ENCODE measurements at regions not wholly inside any gene's neighbourhood (a gene's known extent, or its start where the extent isn't known, plus 50 kb on each side); places are given as distances from the start of the nearest gene placed in this dataset.
A peak's percentile ranks its signal among the peaks of the same experiment; 100 is the strongest.

- no peak for DNase-seq
These were observed 82.0 kb downstream of the FOXL3 start for GRCh38 chr7:371779-372545.

DNA sequence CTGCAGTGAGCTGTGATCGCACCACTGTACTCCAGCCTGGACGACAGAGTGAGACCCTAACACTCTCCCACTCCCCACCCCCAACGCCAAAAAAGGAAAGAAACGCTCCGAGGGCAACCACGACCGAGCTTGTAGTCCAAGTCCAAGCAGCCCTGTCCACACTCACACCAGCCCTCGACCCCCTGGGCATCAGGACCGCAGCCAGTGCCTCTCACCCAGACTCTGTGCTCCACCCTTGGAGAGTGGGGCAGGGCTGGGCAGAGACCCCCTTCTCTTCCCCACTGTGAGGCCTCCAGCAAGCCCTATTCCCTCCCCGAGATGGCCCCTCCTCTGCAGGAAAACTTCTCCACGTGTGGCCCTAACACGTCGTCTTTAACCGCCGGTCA is 82.6 kb downstream of the FOXL3 start:
- no peak for DNase-seq

- no peak for DNase-seq
These were observed 83.2 kb downstream of the FOXL3 start for GRCh38 chr7:372932-373791.

- no peak for DNase-seq
These were observed 84.1 kb downstream of the FOXL3 start for GRCh38 chr7:373818-374705.

DNA sequence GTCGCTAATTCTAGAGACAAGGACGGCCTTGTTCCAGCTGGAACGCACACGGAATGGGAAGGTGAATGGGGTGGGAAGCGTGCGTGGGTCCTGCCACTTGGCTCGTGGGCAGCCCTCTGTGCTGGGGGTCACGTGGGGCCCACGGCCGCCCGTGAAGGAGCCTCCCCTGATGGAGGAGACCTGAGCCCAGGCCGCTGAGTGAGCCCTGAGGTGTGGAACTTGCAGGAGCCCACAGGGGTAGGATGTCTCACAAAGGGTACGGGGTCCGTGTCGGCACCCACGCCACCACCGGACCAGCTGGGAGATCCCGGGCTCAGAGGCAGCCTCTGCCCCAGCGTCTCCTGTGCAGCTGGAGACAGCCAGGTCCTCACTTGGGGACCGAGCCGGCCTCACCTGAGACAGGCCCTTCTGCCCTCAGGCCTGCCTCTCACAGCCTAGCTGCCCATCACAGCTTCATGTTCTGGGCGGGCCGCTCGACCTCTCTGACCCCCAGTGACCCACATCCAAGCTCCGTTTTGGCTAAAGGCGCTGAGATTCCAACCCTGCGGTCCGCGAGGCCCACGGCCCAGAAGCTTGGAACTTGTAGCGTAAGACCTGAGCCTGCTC is 84.8 kb downstream of the FOXL3 start:
- no peak for DNase-seq

- DNase-seq: no peak
These were observed 85.4 kb downstream of the FOXL3 start for GRCh38 chr7:375321-375831.

- no peak for DNase-seq
These were observed 85.9 kb downstream of the FOXL3 start for GRCh38 chr7:375901-376305.

DNA sequence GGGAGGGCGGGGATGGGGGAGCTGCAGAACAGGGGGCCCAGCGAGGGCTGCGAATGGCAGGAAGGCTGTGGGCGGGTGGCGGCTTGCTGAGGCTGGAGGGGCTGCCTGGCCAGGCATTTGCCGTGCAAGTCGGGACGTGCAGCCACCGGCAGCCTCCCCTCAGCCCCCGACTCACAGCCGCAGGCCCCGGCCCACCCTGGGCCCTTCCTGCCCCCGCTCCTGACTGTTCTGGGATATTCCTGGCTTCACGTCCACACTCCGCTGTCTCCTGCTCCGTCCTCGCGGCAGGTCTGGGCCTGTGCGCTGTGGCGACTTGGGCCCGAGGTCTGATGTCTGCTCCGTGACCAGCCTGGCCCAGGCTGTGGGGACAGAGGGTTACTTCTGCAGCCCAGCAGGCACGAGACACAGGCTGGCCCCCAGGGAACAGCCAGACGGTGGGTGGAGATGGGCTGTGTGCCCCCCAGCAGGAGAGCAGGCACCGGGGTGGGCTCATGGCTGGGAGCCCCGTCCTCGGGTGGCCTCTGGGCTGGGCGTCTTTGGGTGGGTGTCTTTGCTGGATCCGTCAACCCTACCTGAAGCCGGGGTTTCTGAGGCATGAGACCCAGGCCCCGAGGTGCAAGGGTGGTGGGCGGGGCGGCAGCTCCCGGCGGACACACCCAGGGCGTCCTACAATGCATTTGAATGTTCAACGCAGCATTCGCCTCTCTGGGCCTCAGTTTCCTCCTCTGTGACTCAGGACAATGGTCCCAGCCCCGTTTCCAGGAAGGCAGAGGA is 86.5 kb downstream of the FOXL3 start:
- no peak for DNase-seq

- DNase-seq: peak; percentile 59
These were observed 87.4 kb downstream of the FOXL3 start for GRCh38 chr7:377080-378040.

- peak; percentile 59 for DNase-seq
These were observed 88.1 kb downstream of the FOXL3 start for GRCh38 chr7:378041-378420.

DNA sequence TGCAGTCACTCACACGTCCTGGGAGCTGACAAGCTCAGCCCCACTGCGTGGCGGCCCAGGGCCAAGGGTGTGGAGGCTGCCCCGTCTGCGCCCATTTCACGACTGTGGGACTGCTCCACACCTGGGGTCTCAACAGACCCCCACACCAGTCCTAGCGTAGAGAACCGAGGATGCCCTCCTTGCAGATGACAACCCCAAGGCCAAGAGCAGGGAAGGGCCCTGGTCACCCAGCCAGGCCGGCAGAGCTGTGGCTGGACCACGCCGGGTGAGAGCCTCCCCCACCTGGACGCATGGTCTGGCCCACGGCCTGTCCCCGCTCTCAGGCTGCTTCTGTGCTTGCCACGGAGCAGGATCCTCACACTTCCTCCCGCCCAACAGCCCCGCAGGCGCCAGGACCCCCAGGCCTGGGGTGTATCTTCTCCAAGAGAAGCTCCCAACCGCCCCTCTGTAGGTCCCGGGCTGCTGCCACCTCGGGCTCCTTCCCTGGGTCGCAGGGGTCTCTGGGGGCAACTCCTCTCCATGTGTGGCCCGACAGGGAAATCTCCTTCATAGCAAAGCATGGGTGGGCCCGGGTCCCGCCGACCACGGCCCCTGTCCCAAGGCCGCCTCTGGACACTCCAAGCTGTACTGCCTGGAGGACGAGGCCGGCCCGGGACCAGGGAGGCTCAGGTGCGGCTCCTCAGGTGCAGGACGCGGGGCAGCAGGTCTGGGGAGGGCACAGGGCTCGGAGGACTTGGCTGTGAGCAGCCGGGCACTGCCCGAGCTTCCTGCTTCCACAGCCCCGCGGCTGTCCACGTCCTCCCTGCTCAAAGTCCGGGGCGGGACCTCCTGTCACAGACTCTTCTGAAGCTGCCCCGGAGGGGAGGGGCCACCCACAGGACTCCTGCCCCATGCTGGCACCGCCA is 88.8 kb downstream of the FOXL3 start:
- DNase-seq: peak; percentile 58

DNA sequence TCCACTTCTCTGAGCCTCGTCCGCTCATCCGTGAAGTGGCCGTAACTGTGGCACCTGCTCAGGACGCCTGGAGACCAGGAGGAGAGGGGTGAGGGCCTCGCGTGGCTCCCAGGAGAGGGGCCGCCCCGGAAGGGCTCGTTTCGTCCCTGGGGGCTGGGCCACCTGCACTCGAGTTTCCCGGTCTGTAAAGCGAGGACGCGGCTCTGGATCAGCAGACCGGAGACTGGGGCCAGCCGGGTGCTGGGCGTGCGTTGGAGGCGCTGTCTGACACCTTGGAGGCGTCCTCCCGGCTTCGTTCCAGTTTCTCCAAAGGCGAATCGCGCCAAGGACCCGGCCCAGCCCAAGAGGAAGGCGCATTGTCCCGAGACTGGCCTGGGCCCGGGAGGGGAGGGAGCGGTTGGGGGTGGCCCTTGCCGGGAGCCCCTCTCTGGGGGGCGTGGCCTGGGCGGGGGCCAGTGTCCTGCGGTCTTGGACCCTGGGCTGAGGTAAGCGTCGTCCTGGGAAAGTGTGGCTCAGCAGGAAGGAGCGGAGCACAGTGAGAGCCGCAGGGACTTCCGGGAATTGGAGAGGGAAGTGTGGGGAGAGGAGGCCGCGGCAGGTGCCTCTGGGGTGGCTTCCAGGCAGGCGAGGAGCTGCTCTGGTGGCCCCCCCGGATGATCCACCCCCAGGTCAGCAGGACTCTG is 89.6 kb downstream of the FOXL3 start:
- peak; percentile 64 for DNase-seq

DNA sequence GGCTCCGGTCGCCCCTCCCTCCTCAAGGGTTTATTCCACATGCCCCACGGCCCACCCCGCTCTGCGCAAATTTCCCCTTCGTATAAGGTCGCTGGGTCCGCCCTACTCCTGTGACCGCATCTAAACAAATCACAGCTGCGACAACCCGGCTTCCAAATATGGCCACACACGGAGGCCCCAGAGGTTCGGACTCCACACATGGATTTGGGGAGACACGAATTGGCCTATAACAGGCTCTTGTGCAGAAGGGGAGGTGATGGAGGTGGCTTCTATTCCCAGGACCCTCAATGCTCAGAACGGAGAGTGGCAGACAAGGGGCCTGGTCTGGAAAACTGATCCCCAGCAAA is 90.1 kb downstream of the FOXL3 start:
- no peak for DNase-seq

DNA sequence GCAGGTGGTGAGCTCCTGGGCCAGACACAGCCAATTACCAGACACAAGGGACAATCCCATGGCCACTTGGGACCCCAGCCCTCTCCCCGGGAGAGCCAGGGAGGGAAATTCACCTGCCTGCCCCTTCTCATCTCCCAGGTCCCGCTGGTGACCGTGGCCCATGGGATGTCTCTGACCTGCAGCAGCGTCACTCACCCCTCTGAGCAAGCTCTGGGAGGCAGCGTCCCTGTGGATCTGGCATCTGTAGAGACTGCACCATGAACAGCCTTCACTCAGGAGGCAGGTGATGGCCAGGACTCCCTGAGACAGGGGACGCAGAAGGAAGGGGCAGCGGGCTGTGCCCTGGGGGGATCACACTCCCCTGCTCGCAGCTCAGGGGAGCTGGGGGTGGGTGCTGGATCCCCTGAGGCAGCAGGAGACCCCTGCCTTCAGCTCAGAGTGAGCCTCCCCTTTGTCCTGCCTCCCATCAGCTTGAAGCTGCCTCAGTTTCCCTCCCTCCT is 90.8 kb downstream of the FOXL3 start:
- peak; percentile 57 for DNase-seq

DNA sequence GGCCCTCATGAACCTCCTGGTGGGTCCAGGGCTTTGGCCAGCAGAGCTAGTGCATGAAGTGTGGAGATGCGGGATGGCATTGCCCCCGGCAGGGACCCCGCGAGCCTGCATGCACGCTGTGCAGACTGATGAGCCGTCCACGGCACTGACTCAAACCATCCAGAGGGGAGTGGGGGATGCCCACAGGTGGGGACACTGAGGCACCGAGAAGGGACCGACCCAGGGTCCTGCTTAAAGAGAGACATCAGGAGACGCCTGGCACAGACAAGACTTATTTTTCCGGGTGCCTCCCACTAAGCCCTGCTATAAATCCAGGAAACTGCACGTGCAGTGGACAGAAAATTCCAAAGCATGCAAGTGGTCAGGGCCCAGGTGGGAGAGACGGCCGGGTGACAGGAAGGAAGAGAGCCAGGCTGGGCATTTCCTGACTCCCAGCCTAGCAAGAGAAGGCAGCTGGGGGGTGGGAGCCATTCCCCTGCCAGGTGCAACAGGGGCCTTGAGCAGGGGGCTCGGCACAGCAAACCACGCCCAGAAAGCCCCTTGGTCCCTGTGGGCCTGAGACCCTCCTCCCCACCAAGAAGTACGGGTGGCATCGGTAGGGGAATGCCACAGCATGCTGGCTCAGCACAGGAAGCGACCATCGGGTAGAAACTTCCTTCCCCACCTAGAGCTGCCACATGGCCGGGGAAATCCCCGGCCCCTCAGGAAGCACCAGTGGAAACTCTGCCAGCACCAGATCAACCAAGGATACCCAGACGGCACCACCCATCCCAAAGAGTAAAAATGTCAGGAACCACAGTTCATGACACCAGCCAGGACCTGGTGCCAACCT is 91.5 kb downstream of the FOXL3 start:
- DNase-seq: peak; percentile 85

DNA sequence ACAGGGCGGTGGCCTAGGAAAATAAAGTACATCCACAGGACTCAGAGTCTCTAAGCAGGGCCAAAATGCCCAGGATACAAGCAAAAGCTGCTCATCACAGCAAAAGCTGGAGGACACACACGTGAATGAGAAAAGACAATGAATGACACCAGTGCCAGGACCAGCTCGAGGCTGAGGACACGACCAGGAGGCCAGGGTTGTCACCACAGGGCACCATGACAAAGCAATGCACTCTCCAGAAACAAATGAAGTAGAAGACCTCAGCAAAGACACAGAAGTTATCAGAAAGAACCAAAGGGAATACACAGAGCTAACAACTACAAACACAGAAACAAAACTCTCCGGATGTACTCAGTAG is 92.1 kb downstream of the FOXL3 start:
- DNase-seq: no peak

DNA sequence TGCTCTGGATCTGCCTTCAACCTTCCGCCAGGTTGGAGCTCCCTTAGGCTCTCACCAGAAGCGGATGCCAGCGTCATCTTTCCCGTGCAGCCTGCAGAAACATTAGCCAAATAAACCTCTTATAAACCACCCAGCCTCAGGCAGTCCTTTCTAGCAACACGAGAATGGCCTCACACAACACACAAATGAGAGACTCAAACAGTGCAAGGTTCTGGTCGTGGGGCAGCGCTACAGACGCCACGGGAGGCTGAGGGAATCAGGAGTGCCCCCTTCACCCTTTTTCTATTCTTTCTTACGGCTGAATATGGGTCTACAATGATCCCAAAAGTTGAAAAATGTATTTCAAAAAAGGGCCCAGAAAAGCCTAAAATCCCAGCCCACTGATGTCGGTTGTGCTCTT is 96.4 kb downstream of the FOXL3 start:
- DNase-seq: peak; percentile 16

All from activated effector memory CD4-positive, alpha-beta T cell treated with anti-CD3 and anti-CD28 coated beads, Interleukin-2, amount 50 U/mL, for 16 hours (primary cell).